ENCODE measurements at regions not wholly inside any gene's neighbourhood (a gene's known extent, or its start where the extent isn't known, plus 50 kb on each side); places are given as distances from the start of the nearest gene placed in this dataset.
A peak's percentile ranks its signal among the peaks of the same experiment; 100 is the strongest.

- POLR2A ChIA-PET (ENCODE audit: low non-redundant PET): no interaction called here
- TF ChIP-seq, protein P1, sequence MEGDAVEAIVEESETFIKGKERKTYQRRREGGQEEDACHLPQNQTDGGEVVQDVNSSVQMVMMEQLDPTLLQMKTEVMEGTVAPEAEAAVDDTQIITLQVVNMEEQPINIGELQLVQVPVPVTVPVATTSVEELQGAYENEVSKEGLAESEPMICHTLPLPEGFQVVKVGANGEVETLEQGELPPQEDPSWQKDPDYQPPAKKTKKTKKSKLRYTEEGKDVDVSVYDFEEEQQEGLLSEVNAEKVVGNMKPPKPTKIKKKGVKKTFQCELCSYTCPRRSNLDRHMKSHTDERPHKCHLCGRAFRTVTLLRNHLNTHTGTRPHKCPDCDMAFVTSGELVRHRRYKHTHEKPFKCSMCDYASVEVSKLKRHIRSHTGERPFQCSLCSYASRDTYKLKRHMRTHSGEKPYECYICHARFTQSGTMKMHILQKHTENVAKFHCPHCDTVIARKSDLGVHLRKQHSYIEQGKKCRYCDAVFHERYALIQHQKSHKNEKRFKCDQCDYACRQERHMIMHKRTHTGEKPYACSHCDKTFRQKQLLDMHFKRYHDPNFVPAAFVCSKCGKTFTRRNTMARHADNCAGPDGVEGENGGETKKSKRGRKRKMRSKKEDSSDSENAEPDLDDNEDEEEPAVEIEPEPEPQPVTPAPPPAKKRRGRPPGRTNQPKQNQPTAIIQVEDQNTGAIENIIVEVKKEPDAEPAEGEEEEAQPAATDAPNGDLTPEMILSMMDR (conservative IDR thresholded peaks at IDR 0.05; ENCODE audit: low read depth): no peak
- no peak for DNase-seq (ENCODE audit: low spot score)
- no peak overlapping the region for H3K27ac ChIP-seq
- CTCF ChIA-PET: interaction anchor here (0.6 to 0.7 kb wide), 2 partner anchors 235 to 346 kb away, joined by 3 to 4 read pairs; no protein-coding TSS in a partner anchor
Measured at GRCh38 chr6:105833959-105834947, 251.9 kb upstream of the PRDM1 start.

GRCh38 chr6:105832313-105832761 lies 253.8 kb upstream of the PRDM1 start:
- H3K27ac ChIP-seq: no peak overlapping the region
- DNase-seq (ENCODE audit: low spot score): peak; percentile 13
- ChIA-PET POLR2A (ENCODE audit: low non-redundant PET) (no interaction called here), CTCF (interaction anchor here (0.6 kb wide), 1 partner anchor 439 kb away, joined by 3 read pairs; no protein-coding TSS in a partner anchor)
- TF ChIP-seq, protein P1 (conservative IDR thresholded peaks at IDR 0.05; ENCODE audit: low read depth): no peak

DNA sequence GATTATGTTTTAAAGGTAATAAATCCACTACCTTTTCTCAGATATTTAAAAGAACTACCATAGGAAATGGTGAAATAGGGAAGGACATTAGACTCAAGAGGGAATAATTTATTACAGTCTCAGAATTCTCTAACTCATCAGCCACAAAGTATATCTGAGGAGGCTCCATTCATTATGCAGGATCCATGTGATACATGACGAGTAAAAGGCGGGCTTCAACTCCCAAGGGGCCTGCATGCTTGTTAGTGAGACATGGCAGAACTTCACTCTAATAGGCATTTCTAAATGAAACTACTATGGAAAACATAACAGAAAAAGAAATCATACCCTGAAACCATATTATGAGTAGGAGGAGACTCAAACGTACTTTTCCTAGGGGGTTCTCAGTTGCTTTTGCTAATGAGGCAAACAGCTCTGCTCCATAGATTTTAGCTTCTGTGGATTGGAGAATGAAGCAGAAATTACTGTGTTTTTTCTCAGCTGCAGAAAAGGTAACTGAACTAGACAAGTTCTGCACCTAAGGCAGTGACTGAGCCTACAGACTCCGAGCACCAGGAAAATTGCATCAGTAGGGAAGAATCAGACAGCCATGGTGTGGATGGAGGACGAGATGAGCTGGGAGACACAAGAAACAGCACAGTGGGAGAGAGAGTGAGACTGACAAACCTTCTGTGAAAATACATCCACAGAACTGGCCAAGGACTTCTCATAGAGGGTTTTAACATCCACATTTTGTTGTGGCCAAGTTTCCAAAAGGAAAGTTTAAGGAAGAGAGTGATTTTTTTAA lies 254.6 kb upstream of the PRDM1 start:
- no peak overlapping the region for H3K27ac ChIP-seq
- ChIA-PET CTCF (interaction anchor here (0.7 kb wide), 1 partner anchor 301 kb away, joined by 3 read pairs; no protein-coding TSS in a partner anchor), POLR2A (ENCODE audit: low non-redundant PET) (interaction anchor here (0.6 kb wide), 1 partner anchor 103 kb away, joined by 3 read pairs; no protein-coding TSS in a partner anchor)
- TF ChIP-seq, protein P1 (conservative IDR thresholded peaks at IDR 0.05; ENCODE audit: low read depth): no peak
- DNase-seq (ENCODE audit: low spot score): no peak

- POLR2A ChIA-PET (ENCODE audit: low non-redundant PET): interaction anchor here (0.5 kb wide), 1 partner anchor 1016 kb away, joined by 3 read pairs; no protein-coding TSS in a partner anchor
- H3K27ac ChIP-seq: no peak overlapping the region
- TF ChIP-seq, protein P1 (conservative IDR thresholded peaks at IDR 0.05; ENCODE audit: low read depth): no peak
- CTCF ChIA-PET: no interaction called here
- no peak for DNase-seq (ENCODE audit: low spot score)
Measured at GRCh38 chr6:105825210-105825609, 260.9 kb upstream of the PRDM1 start.

GRCh38 chr6:105824732-105825131 lies 261.4 kb upstream of the PRDM1 start:
- ChIA-PET CTCF (no interaction called here), POLR2A (ENCODE audit: low non-redundant PET) (interaction anchor here (0.5 kb wide), 1 partner anchor 1017 kb away, joined by 3 read pairs; no protein-coding TSS in a partner anchor)
- DNase-seq (ENCODE audit: low spot score): no peak
- H3K27ac ChIP-seq: no peak overlapping the region
- TF ChIP-seq, protein P1 (conservative IDR thresholded peaks at IDR 0.05; ENCODE audit: low read depth): no peak

GRCh38 chr6:105821777-105822176 lies 264.4 kb upstream of the PRDM1 start:
- TF ChIP-seq, protein P1 (conservative IDR thresholded peaks at IDR 0.05; ENCODE audit: low read depth): no peak
- ChIA-PET CTCF (no interaction called here), POLR2A (ENCODE audit: low non-redundant PET) (no interaction called here)

More at GRCh38 chr6:105821777-105822176, 264.4 kb upstream of the PRDM1 start:
- DNase-seq (ENCODE audit: low spot score): no peak
- H3K27ac ChIP-seq: no peak overlapping the region
